Type B pancreatic cell (in vitro differentiated cells): ENCODE measurements at regions not wholly inside any gene's neighbourhood (a gene's known extent, or its start where the extent isn't known, plus 50 kb on each side); places are given as distances from the start of the nearest gene placed in this dataset.

ENCODE experiments used
- DNase-seq: peaks from one replicate; pipeline ENCODE4 v3.0.0; 2021; ENCODE audit warnings: mixed read lengths; ENCODE audit not compliant: unreplicated experiment; ENCODE audit errors: extremely low spot score
- H3K27ac Mint-ChIP-seq: 2 replicates; pipeline ENCODE4 v1.8.0; 2021; ENCODE audit warnings: mild to moderate bottlenecking, mixed read lengths
- H3K27me3 Mint-ChIP-seq: 2 replicates; pipeline ENCODE4 v1.8.0; 2021; ENCODE audit warnings: mixed read lengths
- H3K36me3 Mint-ChIP-seq: 2 replicates; pipeline ENCODE4 v1.8.0; 2021; ENCODE audit warnings: mixed read lengths
- H3K4me1 Mint-ChIP-seq: one replicate; pipeline ENCODE4 v1.8.0; 2021; ENCODE audit warnings: mixed read lengths; ENCODE audit not compliant: unreplicated experiment
- H3K4me3 Mint-ChIP-seq: 2 replicates; pipeline ENCODE4 v1.8.0; 2021; ENCODE audit warnings: mild to moderate bottlenecking, mixed read lengths
- H3K9me3 Mint-ChIP-seq: 2 replicates; pipeline ENCODE4 v1.8.0; 2021; ENCODE audit warnings: mixed read lengths
- CTCF ChIP-seq: fragments of 200-600 bp; sonication (generic); conservative IDR thresholded peaks from 2 replicates; pipeline ENCODE4 v1.5.0; 2021; ENCODE audit warnings: antibody characterized with exemption, mild to moderate bottlenecking

- Mint-ChIP-seq H3K9me3 (no peaks in the 10 kb centered on the region), H3K36me3 (no peaks in the 10 kb centered on the region), H3K4me1 (no peaks in the 10 kb centered on the region), H3K4me3 (no peak overlapping the region), H3K27ac (no peak overlapping the region), H3K27me3 (no peaks in the 10 kb centered on the region)
- DNase-seq = no peak
- TF ChIP-seq CTCF = no peak
Observed at GRCh38 chr11:98003606-98004371, 1017.0 kb upstream of the CNTN5 start.

- H3K27ac Mint-ChIP-seq = no peak overlapping the region
- no peak for TF ChIP-seq CTCF
- no peak for DNase-seq
- H3K27me3 Mint-ChIP-seq = no peaks in the 10 kb centered on the region
- H3K4me3 Mint-ChIP-seq = no peak overlapping the region
- no peaks in the 10 kb centered on the region for H3K36me3 Mint-ChIP-seq
- H3K9me3 Mint-ChIP-seq = no peaks in the 10 kb centered on the region
- no peaks in the 10 kb centered on the region for H3K4me1 Mint-ChIP-seq
Observed at GRCh38 chr11:98007072-98007471, 1013.7 kb upstream of the CNTN5 start.

- Mint-ChIP-seq H3K4me1 (no peaks in the 10 kb centered on the region), H3K36me3 (no peaks in the 10 kb centered on the region), H3K27me3 (no peaks in the 10 kb centered on the region), H3K27ac (no peak overlapping the region), H3K4me3 (no peak overlapping the region), H3K9me3 (no peaks in the 10 kb centered on the region)
- DNase-seq = no peak
- no peak for TF ChIP-seq CTCF
Observed at GRCh38 chr11:98027652-98028051, 993.1 kb upstream of the CNTN5 start.

GRCh38 chr11:98029832-98030231, 990.9 kb upstream of the CNTN5 start:
- TF ChIP-seq CTCF = no peak
- Mint-ChIP-seq H3K36me3 (no peaks in the 10 kb centered on the region), H3K9me3 (no peaks in the 10 kb centered on the region), H3K4me1 (no peaks in the 10 kb centered on the region), H3K4me3 (no peak overlapping the region), H3K27me3 (no peaks in the 10 kb centered on the region), H3K27ac (no peak overlapping the region)
- DNase-seq = no peak

- no peak for DNase-seq
- no peak overlapping the region for H3K4me3 Mint-ChIP-seq
- no peaks in the 10 kb centered on the region for H3K4me1 Mint-ChIP-seq
- no peaks in the 10 kb centered on the region for H3K9me3 Mint-ChIP-seq
- no peaks in the 10 kb centered on the region for H3K36me3 Mint-ChIP-seq
- H3K27ac Mint-ChIP-seq = no peak overlapping the region
- no peaks in the 10 kb centered on the region for H3K27me3 Mint-ChIP-seq
- no peak for TF ChIP-seq CTCF
Observed at GRCh38 chr11:98036810-98037209, 983.9 kb upstream of the CNTN5 start.
